NCI-H446 (cell line): ENCODE measurements at regions not wholly inside any gene's neighbourhood (a gene's known extent, or its start where the extent isn't known, plus 50 kb on each side); places are given as distances from the start of the nearest gene placed in this dataset.

Experiments used
- DNase-seq, 2 experiments: peaks; one replicate each; lab custom pipeline; 2025; lab: John Stamatoyannopoulos, UW

DNA sequence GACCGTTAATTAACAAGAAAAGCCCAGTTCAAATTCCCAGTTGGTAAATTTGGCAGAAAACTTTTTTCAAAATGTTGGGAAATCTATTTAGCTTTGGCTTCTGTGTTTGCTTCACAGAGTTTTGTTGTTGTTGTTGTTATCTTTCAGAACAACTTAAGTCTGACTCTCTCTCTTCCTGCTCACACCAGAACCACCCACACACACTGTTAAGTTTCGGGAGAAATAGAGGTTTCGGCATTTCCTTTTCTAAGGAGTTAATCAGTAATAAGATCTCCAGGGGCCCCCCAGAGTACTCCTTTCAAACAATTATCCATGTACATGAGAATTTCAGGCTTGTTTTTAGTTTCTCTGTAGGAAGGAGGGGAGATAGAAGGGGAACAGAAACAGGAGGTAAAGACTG lies 106.2 kb upstream of the PTCHD1 start:
- no peak for DNase-seq

DNA sequence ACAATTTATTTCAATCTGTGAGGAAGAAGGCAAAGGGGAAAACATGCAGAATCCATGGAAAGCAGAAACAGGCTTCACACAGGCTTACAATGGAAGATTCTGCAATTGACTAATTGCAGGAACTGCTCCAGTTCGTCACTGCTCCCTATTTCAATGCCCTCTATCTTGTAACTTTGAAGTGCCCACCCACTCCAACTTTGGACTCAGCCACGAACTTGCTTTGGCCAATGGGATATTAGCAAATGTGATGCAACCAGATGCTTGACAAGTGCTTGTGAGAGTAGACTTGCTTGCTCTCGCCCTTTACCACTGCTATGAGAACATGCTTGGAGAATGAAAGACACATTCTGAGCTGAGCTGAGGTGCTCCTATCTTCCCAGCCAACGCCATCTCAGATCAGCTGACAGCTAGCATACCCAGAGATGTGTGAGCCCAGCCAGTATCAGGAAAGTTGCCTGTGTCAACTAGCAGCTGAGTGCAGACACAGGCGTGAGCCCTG lies 105.7 kb upstream of the PTCHD1 start:
- DNase-seq = no peak

DNA sequence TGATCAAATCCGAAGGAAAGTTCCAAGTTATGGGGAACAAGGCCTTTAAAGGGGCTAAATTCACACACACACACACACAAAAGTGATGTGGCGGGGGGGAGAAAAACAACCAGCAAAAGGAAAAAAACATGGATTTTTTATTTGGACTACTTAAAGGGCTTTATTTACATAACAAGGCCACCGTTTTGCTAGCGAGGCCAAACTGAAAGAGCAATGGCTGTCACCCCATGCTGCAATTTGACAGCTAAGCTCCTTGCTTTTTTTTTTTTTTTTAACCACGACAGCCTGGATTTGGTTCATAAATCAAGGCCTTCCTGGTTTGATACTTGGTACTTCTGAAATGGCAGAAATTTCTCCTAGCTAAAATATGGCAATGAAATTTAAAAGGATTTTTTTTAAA lies 99.6 kb upstream of the PTCHD1 start:
- DNase-seq = no peak

DNA sequence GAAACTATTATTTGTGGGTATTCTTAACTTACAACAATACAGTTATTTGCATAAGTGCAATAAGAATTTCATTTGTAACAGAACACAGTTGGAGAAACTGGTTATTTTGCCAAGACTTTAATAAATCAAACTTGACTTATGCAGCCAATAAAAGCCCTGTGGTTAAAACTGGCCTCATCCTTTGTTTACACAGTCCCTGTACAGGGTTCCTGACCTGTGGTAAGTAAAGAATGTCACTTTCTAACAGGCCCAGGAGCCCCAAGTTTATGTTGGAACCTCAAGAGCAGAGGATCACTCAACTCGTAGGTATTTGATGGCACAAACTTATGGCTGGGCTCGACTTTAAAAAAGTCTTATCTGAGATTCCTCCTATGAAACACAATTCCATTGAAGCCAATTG lies 88.6 kb upstream of the PTCHD1 start:
- no peak for DNase-seq

DNA sequence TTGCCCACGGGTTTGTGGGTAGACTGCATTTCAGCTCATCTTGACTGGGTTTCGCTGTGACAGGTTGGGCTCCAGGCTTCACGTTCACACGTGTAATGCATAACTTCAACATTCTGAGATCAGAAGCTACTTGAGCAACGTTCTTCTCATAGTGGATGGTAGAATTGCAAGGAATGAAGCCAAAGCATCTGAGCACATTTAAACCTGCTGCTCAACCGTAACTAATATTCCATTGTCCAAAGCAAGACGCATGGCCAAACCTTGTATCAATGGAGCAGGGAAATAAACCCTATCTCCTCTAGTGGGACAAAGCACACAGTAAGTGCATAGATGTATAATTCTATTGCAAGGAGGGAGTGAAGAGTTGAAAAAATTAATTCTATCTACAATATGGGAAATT lies 86.5 kb upstream of the PTCHD1 start:
- DNase-seq = no peak

DNA sequence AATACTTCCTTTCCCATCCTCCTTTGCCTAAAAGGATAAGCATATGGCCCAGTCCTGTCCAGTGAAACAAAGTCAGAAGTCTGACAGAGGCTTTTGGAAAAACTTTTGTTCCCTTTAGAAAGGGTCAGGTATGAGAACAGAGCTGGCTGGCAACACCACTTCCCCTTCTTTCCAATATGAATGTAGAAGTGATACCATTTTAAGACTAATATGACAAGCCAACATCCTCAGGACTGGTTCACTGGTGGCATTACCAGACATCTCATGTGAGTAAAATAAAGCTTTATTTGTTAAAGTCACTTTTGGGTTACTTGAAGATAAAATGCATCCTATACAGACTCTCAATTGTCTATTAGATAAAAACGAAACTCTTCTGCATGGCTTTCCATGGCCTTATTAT lies 83.6 kb upstream of the PTCHD1 start:
- no peak for DNase-seq

DNA sequence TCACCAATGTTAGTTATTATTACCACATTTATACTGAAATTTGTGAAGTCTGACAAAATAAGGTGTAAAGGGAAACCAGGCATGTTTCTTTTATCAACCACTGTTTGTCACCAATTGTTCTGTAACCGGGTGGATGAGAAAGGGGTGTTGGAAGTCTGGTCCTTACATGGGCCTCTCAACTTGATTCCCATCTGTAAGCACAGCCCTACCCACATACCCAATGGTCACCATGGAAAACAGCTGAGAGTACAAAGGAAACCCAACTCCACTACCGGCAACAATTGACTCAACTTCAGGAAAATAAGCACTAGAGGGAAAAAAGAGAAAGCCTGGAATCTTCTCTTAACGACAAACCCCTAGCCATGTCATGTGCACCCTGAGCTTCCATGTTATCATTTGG lies 70.8 kb upstream of the PTCHD1 start:
- no peak for DNase-seq

DNA sequence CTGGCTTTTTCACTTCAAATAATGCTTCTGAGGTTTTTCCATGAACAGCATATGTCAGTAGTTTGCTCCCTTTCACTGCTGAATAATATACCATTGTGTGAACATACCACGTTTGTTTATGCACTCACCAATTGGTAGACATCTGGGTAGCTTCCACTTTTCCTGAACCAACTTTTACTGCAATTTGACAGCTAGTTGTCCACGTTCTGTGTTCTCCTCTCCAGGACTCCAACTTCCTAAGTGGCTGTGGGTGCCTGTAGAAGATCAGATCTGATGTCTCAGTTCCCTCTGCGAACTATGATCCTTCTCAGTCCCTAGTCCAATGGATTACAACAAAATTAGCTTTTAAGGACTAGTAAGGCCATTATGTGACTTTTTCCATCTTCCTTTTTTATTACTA lies 64.7 kb upstream of the PTCHD1 start:
- DNase-seq = no peak

DNA sequence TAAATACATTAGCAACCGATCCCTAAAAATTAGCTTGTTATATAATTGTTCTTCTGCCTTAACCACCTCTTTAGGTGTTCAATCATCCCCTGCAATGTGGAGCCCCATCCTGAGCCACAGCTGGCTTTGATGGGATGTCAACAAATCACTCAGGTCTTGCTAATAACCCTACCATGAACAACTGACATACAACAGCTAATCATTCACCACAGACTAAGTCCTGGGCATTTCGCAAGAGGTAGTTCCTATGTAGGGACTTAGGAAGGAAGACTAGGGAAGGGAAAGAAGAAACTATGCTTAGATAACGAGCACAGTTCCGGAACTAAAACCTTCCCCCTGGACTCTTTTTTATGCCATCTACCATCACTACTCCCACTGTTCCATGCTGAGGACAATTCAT lies 63.6 kb upstream of the PTCHD1 start:
- DNase-seq = no peak

DNA sequence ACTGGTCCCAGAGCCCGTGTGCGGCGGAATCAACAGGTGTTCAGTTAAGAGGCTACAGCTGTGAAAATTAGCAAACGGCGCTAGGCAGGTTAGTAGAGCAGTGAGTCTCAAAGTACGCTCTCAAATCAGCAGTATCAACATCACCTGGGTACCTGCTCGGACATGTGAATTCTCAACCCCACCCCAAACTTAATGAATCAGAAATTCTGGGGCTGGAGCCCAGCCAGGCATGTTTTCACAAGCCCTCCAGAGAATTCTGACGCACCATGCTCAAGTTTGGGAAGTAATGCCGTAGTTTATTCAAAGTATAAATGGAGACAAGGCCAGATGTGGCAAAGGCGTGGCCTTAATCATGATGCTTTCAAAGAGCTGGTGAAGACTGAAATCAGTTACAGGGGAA lies 58.2 kb upstream of the PTCHD1 start:
- no peak for DNase-seq
